ENCODE measurements at regions not wholly inside any gene's neighbourhood (a gene's known extent, or its start where the extent isn't known, plus 50 kb on each side); places are given as distances from the start of the nearest gene placed in this dataset.
"Not testable (repeated sequence)": the region's sequence is repeated elsewhere in the genome, so short reads cannot be mapped to it uniquely, and the experiment has no call there.

GRCh38 chr2:62631160-62632085 lies 74.1 kb upstream of the EHBP1 start:
- no peak overlapping the region for H3K27ac ChIP-seq
- no peaks in the 10 kb centered on the region for H3K9me3 ChIP-seq (ENCODE audit: low read depth, low read length)
- no peak for DNase-seq (ENCODE audit: low read depth, low spot score)
- TF ChIP-seq FOXP2 (optimal IDR thresholded peaks at IDR 0.05; ENCODE audit: control extremely low read depth, extremely low read length, insufficient read depth) (no peak), POLR2AphosphoS5 (IDR thresholded peaks at IDR 0.05; ENCODE audit: borderline replicate concordance, low read depth, low read length) (no peak)
- H3K4me3 ChIP-seq: no peak overlapping the region
- no peak overlapping the region for H3K9ac ChIP-seq (ENCODE audit: insufficient read length)
- H3K36me3 ChIP-seq (ENCODE audit: insufficient read depth, low read length): no peaks in the 10 kb centered on the region

DNA sequence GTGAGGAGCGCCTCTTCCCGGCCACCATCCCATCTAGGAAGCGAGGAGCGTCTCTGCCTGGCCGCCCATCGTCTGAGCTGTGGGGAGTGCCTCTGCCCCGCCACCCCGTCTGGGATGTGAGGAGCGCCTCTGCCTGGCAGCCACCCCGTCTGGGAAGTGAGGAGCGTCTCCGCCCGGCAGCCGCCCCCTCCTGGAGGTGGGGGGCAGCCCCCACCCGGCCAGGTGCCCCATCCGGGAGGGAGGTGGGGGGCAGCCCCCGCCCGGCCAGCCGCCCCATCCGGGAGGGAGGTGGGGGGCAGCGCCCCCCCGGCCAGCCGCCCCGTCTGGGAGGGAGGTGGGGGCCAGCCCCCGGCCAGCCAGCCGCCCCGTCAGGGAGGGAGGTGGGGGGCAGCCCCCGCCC lies 75.3 kb upstream of the EHBP1 start:
- not testable (repeated sequence) for H3K9me3 ChIP-seq (ENCODE audit: low read depth, low read length); H3K9ac ChIP-seq (ENCODE audit: insufficient read length); H3K27ac ChIP-seq; DNase-seq (ENCODE audit: low read depth, low spot score); H3K36me3 ChIP-seq (ENCODE audit: insufficient read depth, low read length); H3K4me3 ChIP-seq

GRCh38 chr2:62629310-62629709 lies 76.2 kb upstream of the EHBP1 start:
- H3K9me3 ChIP-seq (ENCODE audit: low read depth, low read length); DNase-seq (ENCODE audit: low read depth, low spot score); H3K27ac ChIP-seq; H3K36me3 ChIP-seq (ENCODE audit: insufficient read depth, low read length); H3K4me3 ChIP-seq; H3K9ac ChIP-seq (ENCODE audit: insufficient read length): not testable (repeated sequence)

DNA sequence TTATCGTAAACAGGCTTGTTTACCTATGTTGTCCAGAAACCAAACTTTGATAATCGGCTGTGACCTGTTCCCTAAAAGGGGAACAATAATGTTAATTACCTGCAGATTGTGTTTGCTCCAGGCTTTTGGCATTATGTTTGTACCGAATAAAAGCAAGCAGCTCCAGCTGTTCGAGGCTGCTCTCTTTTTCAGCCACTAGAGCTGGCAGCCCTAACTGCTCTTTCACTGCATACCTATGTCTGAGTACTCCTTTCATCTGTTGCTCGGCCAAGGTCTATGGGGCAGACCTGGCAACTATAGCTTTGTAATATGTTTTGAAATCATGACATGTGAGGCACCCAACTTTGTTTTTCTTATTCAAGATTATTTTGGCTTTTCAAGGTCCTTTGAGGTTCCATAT lies 77.8 kb upstream of the EHBP1 start:
- no peaks in the 10 kb centered on the region for H3K9me3 ChIP-seq (ENCODE audit: low read depth, low read length)

GRCh38 chr2:62624855-62625254 lies 80.7 kb upstream of the EHBP1 start:
- H3K4me3 ChIP-seq: no peak overlapping the region
- no peak for TF ChIP-seq EZH2 (IDR thresholded peaks at IDR 0.05)
- TF ChIP-seq FOXP2 (optimal IDR thresholded peaks at IDR 0.05; ENCODE audit: control extremely low read depth, extremely low read length, insufficient read depth): no peak
- no peak for TF ChIP-seq POLR2AphosphoS5 (IDR thresholded peaks at IDR 0.05; ENCODE audit: borderline replicate concordance, low read depth, low read length)
- no peak for DNase-seq (ENCODE audit: low read depth, low spot score)
- H3K9ac ChIP-seq (ENCODE audit: insufficient read length): no peak overlapping the region
- H3K36me3 ChIP-seq (ENCODE audit: insufficient read depth, low read length): no peaks in the 10 kb centered on the region
- no peaks in the 10 kb centered on the region for H3K9me3 ChIP-seq (ENCODE audit: low read depth, low read length)
- no peak overlapping the region for H3K27ac ChIP-seq

More for the DNA sequence above, 77.8 kb upstream of the EHBP1 start:
- Histone ChIP-seq H3K27ac (no peak overlapping the region), H3K36me3 (ENCODE audit: insufficient read depth, low read length) (no peaks in the 10 kb centered on the region), H3K4me3 (no peak overlapping the region), H3K9ac (ENCODE audit: insufficient read length) (no peak overlapping the region)
- TF ChIP-seq FOXP2 (optimal IDR thresholded peaks at IDR 0.05; ENCODE audit: control extremely low read depth, extremely low read length, insufficient read depth) (no peak), EZH2 (IDR thresholded peaks at IDR 0.05) (no peak), POLR2AphosphoS5 (IDR thresholded peaks at IDR 0.05; ENCODE audit: borderline replicate concordance, low read depth, low read length) (no peak)
- no peak for DNase-seq (ENCODE audit: low read depth, low spot score)

GRCh38 chr2:62616486-62616885 lies 89.0 kb upstream of the EHBP1 start:
- H3K9me3 ChIP-seq (ENCODE audit: low read depth, low read length); H3K4me3 ChIP-seq; H3K36me3 ChIP-seq (ENCODE audit: insufficient read depth, low read length); H3K9ac ChIP-seq (ENCODE audit: insufficient read length); DNase-seq (ENCODE audit: low read depth, low spot score); H3K27ac ChIP-seq: not testable (repeated sequence)

DNA sequence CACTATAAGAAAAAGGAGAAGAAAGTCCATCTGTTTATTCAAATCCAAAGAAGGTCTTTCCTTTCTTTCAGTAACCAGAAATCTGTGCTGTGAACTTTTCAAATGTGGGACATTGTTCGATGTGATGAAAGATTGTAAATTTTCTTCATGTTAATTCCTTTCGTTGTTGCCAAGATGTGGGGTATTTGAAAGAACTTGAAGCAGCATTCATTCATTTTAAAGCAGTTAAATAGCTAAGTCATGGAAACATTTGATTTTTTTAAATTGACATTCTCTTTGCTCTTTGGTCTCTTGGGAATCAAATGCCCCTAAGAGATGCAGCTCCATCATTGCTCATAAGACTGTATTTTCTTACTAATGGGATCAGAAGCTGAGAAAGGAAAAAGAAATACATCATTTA lies 93.7 kb upstream of the EHBP1 start:
- TF ChIP-seq FOXP2 (optimal IDR thresholded peaks at IDR 0.05; ENCODE audit: control extremely low read depth, extremely low read length, insufficient read depth) (no peak), EZH2 (IDR thresholded peaks at IDR 0.05) (no peak), POLR2AphosphoS5 (IDR thresholded peaks at IDR 0.05; ENCODE audit: borderline replicate concordance, low read depth, low read length) (no peak)
- H3K4me3 ChIP-seq: no peak overlapping the region
- DNase-seq (ENCODE audit: low read depth, low spot score): no peak
- no peak overlapping the region for H3K27ac ChIP-seq
- no peak overlapping the region for H3K9ac ChIP-seq (ENCODE audit: insufficient read length)
- H3K9me3 ChIP-seq (ENCODE audit: low read depth, low read length): no peaks in the 10 kb centered on the region
- no peaks in the 10 kb centered on the region for H3K36me3 ChIP-seq (ENCODE audit: insufficient read depth, low read length)

- not testable (repeated sequence) for H3K36me3 ChIP-seq (ENCODE audit: insufficient read depth, low read length); H3K9ac ChIP-seq (ENCODE audit: insufficient read length); H3K9me3 ChIP-seq (ENCODE audit: low read depth, low read length); DNase-seq (ENCODE audit: low read depth, low spot score); H3K4me3 ChIP-seq; H3K27ac ChIP-seq
Measured at GRCh38 chr2:62605471-62605870, 99.5 kb upstream of the TMEM17 start.

GRCh38 chr2:62604336-62604735 lies 98.3 kb upstream of the TMEM17 start:
- TF ChIP-seq FOXP2 (optimal IDR thresholded peaks at IDR 0.05; ENCODE audit: control extremely low read depth, extremely low read length, insufficient read depth) (no peak), EZH2 (IDR thresholded peaks at IDR 0.05) (no peak), POLR2AphosphoS5 (IDR thresholded peaks at IDR 0.05; ENCODE audit: borderline replicate concordance, low read depth, low read length) (no peak)
- H3K9me3 ChIP-seq (ENCODE audit: low read depth, low read length): no peaks in the 10 kb centered on the region
- no peak overlapping the region for H3K9ac ChIP-seq (ENCODE audit: insufficient read length)
- no peak for DNase-seq (ENCODE audit: low read depth, low spot score)
- no peaks in the 10 kb centered on the region for H3K36me3 ChIP-seq (ENCODE audit: insufficient read depth, low read length)
- H3K27ac ChIP-seq: no peak overlapping the region
- no peak overlapping the region for H3K4me3 ChIP-seq

All from SK-N-MC (cell line).